ENCODE measurements at regions not wholly inside any gene's neighbourhood (a gene's known extent, or its start where the extent isn't known, plus 50 kb on each side); places are given as distances from the start of the nearest gene placed in this dataset.
"Not testable (repeated sequence)": the region's sequence is repeated elsewhere in the genome, so short reads cannot be mapped to it uniquely, and the experiment has no call there.

- peak; percentile 10 for DNase-seq
These were observed 1070.1 kb downstream of the BRD1 start for GRCh38 chr22:48757581-48757980.

DNA sequence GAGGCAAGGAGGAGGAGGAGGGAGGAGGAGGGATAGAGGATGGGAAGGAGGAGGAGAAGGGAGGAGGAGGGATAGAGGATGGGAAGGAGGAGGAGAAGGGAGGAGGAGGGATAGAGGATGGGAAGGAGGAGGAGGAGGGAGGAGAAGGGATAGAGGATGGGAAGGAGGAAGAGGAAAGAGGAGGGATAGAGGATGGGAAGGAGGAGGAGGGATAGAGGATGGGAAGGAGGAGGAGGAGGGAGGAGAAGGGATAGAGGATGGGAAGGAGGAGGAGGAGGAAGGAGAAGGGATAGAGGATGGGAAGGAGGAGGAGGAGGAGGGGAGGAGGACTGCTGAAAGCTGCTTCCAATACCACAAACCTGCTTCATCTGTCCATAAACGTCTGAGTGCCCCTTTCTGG lies 1070.5 kb downstream of the BRD1 start:
- DNase-seq: not testable (repeated sequence)

GRCh38 chr22:48756146-48757111 lies 1071.2 kb downstream of the BRD1 start:
- peak; percentile 5 for DNase-seq

- peak; percentile 11 for DNase-seq
These were observed 1072.4 kb downstream of the BRD1 start for GRCh38 chr22:48755059-48755949.

DNA sequence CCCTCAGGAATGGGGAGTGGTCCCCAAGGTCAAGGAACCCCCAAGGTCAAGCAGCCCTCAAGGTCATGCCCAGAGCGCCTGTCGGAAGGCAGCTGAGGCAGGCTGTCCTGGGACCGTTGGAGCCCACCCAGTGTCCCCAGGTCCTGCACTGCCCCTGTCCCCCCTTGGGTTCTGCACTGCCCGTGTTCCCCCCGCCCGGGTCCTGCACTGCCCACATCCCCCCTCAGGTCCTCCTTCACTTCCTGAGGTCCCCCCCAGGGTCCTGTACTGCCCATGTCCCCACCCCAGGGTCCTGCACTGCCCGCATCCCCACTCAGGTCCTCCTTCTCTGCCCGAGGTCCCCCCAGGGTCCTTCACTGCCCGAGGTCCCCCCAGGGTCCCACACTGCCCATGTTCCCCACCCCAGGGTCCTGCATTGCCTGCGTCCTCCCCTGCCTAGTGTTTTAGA lies 1073.0 kb downstream of the BRD1 start:
- peak; percentile 9 for DNase-seq

- DNase-seq: peak; percentile 13
These were observed 1073.7 kb downstream of the BRD1 start for GRCh38 chr22:48753752-48754517.

DNA sequence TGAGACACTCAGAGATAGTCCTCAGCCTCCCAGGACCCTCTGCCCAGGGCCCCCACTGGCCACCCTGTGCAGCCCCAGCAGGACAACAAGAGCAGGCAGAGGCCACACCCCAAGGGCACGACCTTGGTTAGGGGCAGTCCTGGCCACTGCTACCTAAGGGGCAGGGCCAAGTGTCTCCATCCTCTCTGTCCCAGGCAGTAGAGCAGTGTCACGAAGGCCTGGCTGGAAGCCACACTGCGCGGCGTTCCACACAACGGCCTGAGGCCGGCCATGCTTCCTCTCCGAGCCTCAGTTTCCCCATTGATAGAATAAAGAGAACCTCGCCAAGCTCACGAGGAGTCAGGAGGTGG lies 1074.3 kb downstream of the BRD1 start:
- peak; percentile 16 for DNase-seq

DNA sequence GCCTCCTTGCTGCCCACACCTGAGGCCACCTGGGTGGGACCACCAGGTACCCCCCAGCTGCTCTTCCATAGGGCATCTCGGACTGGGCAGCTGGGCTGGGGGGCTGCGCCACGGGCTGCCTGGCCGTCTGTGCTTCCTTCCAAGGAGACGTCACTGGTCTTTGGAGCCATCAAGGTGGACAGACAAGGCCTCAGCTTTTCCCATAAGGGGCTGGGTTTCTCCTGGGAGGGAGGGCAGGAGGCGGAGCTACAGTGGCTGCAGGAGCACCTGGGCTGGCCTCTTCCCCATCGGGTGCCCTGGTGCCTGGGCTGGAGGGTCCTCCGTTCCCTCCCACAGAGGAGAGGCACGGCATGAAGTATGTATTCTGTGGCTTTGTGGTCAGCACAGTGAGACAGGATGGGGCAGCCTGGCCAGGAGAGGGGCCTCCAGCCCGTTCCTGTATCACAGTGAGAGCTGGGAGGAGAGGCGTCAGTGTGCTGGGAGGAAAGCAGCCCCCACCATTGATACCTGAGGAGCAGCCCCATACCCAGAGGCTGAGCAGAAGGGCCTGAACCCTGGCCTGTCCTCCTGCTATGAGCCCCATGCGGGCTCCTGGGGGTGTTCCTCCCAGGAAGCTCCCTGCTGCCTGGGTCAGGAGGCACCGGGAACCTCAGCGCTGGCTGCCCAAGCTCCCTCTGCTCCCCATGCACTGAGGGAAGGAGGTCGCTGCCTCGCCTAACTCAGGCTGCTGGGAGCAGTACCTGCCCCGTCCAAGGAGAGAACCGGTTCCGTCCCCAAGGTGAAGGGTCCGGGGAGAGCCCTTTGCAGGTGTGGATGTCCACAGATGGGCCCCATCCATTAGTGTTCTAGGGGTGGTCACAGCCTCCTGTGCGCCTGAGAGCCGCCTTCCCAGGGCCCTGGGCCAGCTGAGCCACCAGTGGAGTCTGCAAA lies 1075.0 kb downstream of the BRD1 start:
- DNase-seq: no peak

- DNase-seq: no peak
These were observed 1075.9 kb downstream of the BRD1 start for GRCh38 chr22:48751539-48752437.

GRCh38 chr22:48750826-48751440 lies 1076.7 kb downstream of the BRD1 start:
- DNase-seq: no peak

- no peak for DNase-seq
These were observed 1077.4 kb downstream of the BRD1 start for GRCh38 chr22:48750282-48750681.

DNA sequence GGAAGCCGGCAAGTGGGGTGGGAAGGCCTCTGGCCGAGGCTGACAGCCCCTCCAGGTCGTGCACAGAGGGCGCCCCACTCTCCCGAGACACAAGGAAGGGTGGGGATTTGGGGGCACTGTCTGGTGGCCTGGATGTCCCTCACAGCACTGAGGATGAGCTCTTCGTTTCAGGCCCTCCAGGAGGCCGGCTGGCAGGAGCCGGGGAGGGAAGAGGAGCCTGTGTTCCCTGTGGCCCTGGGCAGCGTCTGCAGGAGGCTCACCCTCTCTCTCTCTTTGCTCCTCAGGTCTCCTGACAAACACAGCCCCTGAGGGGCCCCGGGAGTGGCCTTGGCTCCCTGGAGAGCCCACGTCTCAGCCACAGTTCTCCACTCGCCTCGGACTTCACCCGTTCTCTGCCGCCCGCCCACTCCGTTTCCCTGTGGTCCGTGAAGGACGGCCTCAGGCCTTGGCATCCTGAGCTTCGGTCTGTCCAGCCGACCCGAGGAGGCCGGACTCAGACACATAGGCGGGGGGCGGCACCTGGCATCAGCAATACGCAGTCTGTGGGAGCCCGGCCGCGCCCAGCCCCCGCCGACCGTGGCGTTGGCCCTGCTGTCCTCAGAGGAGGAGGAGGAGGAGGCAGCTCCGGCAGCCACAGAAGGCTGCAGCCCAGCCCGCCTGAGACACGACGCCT lies 1078.0 kb downstream of the BRD1 start:
- DNase-seq: no peak

GRCh38 chr22:48748860-48749554 lies 1078.7 kb downstream of the BRD1 start:
- no peak for DNase-seq

- no peak for DNase-seq
These were observed 1079.4 kb downstream of the BRD1 start for GRCh38 chr22:48748113-48748859.

GRCh38 chr22:48746789-48747425 lies 1080.8 kb downstream of the BRD1 start:
- DNase-seq: peak; percentile 7

DNA sequence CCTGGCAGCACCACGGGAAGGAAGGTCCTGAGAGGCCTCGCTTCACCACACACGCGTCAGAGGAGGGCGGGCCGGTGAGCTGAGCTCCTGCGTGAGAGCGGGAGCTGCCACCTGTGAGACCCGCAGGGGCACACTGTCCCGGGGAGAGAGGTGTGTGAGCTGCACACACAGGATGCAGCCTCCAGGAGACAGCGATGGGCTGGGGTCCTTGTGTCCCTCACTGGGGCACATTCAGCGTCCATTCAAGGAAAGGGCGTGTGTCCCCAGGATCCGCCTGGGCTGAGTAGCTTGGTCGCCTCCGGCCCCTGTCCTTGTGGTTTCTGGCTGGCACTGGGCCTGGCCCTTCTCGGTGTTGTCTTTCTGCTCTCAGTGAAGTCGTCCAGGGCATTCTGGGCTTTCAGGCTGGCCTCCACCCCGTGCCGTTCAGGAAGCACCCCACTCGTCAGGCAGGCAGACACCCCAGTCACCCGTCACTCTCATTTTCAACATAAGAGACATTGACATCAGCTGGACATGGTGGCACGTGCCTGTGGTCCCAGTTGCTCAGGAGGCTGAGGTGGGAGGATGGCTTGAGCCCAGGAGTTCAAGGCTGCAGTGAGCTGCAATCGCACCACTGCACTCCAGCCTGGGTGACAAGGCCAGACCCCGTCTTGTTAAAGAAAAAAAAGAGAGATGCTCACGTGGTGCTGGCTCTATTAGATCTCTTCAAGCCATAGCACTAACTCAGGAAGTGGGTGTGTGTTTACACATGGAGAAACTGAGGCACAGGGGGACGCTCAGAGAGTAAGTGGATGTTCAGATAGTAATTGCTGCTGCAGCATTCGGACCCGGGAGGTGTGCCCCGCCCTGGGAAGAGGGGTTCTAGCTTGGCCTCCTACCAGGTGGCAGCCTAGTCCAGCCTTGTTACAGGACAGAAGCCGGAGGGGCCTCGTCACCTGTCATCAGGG lies 1081.6 kb downstream of the BRD1 start:
- peak; percentile 6 for DNase-seq

All from femur (tissue), 1 donor.